ENCODE measurements at regions not wholly inside any gene's neighbourhood (a gene's known extent, or its start where the extent isn't known, plus 50 kb on each side); places are given as distances from the start of the nearest gene placed in this dataset.
"Not testable (repeated sequence)": the region's sequence is repeated elsewhere in the genome, so short reads cannot be mapped to it uniquely, and the experiment has no call there.

DNA sequence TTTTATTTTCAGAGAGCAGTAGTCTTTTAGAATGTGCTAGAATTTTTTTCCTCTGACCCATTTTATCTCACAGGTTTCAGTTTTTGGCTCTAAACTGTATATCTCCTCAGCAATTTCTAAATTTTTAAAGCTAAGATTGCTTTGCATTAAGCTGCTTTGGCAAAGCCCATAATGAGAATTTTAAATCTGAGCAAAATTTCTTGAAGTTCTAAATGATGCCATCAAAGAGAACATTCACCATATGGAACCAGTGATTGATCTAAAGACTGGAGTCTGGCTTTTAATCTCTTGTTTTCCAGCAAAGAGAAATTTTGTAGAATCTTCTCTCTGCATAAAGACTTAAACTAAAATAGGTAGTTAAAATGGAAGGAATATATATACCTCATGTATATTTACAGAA, 313.6 kb downstream of the TBC1D32 start:
- no peak for DNase-seq

GRCh38 chr6:121008553-121008952, 325.7 kb downstream of the TBC1D32 start:
- no peak for DNase-seq

DNA sequence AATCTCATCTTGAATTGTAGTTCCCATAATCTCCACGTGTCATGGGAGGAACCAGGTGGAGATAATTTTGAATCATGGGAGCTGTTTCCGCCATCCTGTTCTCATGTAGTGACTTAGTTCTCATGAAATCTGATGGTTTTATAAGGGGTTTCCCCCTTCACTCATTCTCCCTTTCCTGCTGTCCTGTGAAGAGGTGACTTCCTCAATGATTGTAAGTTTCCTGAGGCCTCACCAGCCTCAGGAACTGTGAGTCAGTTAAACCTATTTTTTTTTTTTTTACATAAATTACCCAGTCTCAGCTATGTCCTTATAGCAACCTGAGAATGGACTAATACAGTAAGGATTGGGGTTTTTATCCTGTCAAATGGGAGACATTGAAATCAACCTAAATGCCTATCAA, 328.3 kb downstream of the TBC1D32 start:
- DNase-seq, result no peak

GRCh38 chr6:121000381-121000780, 333.9 kb downstream of the TBC1D32 start:
- DNase-seq, result no peak

DNA sequence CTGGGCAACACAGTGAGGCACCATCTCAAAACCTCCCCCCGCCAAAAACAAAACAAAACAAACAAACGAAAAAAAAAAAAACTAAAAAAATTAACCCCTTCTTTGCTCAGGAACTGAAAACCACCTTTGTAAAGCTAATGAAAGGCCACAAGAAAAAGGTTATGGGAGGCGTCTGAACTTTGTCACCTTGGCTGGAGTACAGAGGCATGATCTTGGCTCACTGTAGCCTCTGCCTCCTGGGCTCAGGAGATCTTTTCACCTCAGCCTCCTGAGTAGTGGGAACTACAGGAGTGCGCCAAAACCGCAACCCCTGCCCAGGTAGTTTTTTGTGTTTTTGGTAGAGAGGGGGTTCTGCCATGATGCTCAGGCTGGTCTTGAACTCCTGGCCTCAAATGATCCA, 337.9 kb downstream of the TBC1D32 start:
- no peak for DNase-seq

- no peak for DNase-seq
Observed at GRCh38 chr6:120994573-120994967, 339.7 kb downstream of the TBC1D32 start.

DNA sequence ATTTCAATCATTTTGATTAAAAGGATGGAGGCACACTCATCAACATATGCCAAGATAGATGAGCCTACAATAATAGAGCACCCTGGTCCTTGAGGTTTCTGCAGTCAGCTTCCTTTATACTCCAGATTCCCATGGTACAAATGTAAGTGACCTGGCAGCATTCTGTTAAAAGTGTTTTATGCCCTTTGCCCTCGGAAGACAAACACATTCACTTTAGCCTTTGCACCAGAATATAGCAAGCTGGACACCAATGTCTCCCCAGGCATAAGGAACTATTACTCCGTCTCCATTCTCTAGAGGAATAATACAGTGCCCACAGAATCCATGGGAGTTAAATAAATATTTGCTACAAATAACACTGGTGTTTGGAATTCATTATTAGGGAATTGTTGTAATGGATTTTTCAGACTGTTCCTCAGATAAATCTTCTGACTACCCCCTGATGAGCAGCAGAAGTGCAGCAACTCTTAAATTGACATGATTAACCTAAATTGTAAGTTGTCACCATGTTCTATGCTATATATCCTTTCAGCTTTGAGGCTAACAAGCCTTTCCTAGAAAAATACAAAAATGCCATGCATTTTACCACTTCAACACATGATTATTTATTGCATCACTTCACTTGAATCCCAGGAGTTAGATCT, 340.2 kb downstream of the TBC1D32 start:
- DNase-seq, result no peak

DNA sequence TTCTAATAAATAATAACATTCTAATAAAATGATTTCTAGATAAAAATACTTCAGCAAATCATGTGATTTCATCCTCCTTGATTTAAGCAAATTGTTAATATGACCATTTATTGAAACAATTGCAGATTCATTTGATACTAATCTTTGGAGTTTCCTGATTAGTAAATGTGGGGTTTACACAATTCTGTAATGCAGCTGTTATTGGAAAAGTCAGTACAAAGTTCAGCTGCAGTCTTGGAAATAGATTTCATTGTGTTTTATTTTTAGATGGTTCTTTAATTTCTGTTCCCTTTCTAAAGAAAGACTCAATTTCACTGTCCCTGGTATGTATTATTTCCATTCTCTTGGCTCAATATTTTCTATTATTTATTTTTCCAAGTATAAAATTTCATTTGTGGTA, 342.0 kb downstream of the TBC1D32 start:
- DNase-seq, result no peak

DNA sequence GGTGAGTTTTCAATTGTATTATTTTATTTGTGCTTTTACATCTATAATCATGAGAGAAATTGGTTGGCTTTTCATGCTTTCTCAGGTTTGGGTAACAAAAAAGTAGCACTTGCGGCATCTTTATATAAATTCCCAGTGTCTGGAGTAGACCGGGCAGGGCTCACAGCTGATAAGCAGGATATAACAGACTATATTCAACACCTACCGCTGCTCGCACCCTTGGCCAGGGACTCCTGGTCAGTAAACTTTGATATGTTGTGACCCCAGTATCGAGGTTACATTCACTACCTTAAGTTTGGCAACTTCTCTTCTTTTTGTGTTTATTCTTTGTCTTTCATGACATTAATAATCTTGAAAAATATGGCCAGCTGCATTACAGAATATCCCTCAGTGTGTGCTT, 343.4 kb downstream of the TBC1D32 start:
- no peak for DNase-seq

DNA sequence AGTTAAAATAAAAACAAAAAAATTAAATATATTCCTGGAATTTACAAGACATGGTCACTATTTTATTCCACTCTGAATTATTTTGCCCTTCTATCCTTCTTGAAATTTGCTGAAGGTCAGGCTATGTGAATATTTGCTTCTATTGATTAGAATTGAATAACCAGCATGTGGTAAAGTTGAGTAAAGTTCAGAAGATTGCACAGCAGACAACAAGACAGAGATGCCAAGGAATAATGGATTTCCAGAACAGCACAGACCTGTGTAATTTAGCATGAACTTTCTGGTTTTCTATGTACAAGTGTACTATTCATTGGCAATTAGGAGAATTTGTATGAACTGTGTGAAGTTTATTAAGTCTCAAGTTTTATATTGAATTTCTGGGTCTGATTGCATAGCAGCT, 352.4 kb downstream of the TBC1D32 start:
- DNase-seq, result no peak

DNA sequence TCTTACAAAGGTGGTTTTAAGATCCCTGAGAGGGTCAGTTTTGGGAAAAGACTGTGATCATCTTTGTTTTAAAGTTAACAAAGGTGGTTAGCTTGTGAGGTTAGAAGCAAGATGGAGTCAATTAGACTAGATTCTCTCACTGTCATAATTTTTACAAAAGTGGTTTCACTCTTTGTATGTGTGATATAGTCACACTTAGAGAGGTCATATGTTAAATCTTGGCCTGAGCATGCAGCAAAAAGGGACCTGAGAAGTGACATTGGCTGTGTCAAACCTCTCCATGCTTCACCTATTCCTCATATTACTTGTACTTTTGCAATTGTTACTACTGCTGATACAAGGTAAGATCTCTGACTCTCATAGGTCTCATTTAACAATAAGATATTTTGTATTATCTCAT, 368.0 kb downstream of the TBC1D32 start:
- no peak for DNase-seq

- DNase-seq, result no peak
Observed at GRCh38 chr6:120965814-120966213, 368.5 kb downstream of the TBC1D32 start.

- DNase-seq, result no peak
Observed at GRCh38 chr6:120960761-120961160, 373.5 kb downstream of the TBC1D32 start.

DNA sequence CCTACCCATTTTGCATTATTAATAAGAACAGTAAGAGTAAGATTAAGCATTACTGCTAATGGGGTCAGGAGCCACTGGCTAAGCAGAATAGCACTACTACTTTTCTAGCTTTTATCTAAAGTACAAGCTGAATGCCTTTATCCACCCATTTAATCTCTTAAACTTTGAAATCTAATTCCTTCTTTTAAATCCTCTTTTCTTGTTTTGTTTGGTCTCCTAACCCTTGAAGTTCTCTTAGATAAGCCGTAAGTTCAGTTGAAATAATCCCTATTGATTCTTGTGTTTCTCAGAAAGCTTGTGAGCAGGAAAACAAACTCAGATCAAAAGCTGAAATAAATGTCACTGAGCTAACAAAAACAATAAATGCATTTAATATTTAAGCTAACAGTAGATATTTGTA, 380.2 kb downstream of the TBC1D32 start:
- DNase-seq, result no peak

GRCh38 chr6:120951258-120951657, 383.0 kb downstream of the TBC1D32 start:
- DNase-seq, result no peak

DNA sequence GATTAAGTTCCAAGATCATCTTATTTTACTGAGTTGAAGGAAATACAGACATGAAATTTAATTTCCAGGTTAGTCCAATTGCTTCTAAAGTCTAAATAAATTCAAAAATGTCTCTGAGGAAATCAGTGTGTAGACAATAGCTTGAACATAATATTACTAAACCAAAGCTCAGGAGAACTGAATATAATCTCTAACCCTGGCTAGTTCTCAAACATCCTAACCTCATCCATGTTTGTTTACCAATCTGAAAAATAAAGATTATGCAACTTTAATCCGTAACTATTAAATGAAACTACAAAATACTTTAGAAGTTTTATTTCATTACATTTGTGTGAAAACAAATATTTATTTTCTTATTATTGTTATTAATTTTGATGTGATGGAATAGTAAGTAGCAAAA, 387.2 kb downstream of the TBC1D32 start:
- no peak for DNase-seq

GRCh38 chr6:120945905-120946594, 388.2 kb downstream of the TBC1D32 start:
- DNase-seq, result no peak

DNA sequence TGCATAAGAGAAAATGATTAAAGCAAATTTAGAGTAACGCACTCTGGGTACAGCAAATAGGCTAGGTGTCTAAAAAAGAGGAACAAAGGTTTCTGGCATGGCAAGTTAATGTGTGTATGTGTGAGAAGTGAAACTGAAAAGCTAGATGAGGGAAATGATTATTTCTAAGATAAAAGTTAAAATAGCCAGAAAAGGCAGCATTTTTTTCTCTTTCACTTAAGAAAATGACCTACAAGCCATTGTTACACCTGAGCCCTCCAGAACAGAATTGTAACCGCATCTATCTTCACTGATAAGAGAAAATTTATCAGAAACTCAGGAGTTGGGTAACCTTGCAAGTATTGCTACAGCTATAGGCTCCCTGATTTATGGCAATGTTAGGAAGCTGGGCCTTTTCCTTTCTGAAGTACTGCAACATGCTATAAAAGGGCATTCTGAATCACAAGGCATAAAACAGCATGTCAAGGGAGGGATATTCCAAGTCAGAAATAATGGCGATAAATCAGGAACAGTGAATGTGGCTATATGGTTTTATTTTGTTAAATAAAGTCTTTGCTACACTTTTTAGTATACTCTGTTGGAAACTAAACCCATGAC, 395.3 kb downstream of the TBC1D32 start:
- DNase-seq, result no peak

DNA sequence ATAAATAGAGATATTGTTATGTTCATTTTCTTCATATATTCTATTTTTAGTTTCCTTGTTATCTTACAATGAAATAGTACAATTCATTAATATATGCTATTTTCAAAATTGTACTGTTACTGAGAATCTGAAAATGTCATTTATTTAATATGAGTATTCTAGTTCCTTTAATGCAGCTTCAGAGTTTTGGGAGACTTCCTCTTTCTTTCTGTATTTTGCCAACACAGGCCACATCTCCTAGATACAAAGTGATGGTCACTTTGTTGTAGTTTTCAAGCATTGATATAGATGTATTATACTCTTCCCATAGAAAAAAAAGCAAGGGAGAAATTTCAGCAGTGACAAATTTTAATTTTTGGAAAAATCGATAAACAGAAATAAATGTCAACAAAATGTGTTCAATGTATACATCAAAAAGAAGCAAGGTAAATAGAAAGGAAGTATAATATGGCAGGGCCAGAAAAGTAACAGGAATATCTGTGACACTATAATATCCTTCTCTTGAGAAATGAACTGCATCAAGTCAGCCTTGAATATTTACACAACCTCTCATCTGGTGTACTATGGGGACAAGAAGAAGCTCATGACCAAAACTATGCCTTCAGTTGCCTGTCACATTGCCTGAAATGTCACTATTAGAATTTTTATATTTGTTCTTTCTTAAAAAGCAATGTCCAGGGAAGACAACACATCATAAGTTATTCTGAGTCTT, 396.0 kb downstream of the TBC1D32 start:
- no peak for DNase-seq

GRCh38 chr6:120935908-120936307, 398.4 kb downstream of the TBC1D32 start:
- no peak for DNase-seq

DNA sequence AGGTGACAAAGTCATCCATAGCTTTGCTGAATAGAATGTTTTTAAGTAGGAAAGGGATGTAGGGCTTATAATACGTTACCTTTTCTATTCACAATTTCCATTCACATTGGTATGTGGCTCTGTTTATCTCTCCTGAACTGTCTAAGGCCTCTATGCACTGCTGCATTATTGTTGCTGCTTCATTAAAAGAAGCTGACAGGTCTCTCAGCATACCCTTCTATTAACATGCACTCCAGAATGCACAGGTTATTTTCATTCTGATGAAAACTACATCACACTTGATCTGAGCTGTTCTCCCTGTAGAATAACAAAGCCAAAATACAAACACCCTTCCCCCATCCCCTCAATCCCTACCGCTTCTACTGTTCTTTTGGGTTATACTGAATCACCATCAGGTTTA, 399.3 kb downstream of the TBC1D32 start:
- no peak for DNase-seq

GRCh38 chr6:120931520-120932180, 402.6 kb downstream of the TBC1D32 start:
- not testable (repeated sequence) for DNase-seq

GRCh38 chr6:120930500-120930899, 403.8 kb downstream of the TBC1D32 start:
- not testable (repeated sequence) for DNase-seq

Data from CD4-positive, alpha-beta T cell treated with Interleukin-4 for 1 hour (primary cell).